ENCODE measurements at regions not wholly inside any gene's neighbourhood (a gene's known extent, or its start where the extent isn't known, plus 50 kb on each side); places are given as distances from the start of the nearest gene placed in this dataset.

- H3K27ac ChIP-seq (ENCODE audit: low read length in 2 of 2) = no peak overlapping the region
- no peak for TF ChIP-seq EZH2 (IDR thresholded peaks at IDR 0.05; ENCODE audit: borderline replicate concordance, insufficient read depth, low read depth, low read length, poor library complexity, severe bottlenecking)
- TF ChIP-seq, protein P1, sequence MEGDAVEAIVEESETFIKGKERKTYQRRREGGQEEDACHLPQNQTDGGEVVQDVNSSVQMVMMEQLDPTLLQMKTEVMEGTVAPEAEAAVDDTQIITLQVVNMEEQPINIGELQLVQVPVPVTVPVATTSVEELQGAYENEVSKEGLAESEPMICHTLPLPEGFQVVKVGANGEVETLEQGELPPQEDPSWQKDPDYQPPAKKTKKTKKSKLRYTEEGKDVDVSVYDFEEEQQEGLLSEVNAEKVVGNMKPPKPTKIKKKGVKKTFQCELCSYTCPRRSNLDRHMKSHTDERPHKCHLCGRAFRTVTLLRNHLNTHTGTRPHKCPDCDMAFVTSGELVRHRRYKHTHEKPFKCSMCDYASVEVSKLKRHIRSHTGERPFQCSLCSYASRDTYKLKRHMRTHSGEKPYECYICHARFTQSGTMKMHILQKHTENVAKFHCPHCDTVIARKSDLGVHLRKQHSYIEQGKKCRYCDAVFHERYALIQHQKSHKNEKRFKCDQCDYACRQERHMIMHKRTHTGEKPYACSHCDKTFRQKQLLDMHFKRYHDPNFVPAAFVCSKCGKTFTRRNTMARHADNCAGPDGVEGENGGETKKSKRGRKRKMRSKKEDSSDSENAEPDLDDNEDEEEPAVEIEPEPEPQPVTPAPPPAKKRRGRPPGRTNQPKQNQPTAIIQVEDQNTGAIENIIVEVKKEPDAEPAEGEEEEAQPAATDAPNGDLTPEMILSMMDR (IDR thresholded peaks at IDR 0.05) = no peak
- H3K4me2 ChIP-seq (replicated peaks; ENCODE audit: low read depth, low read length, poor library complexity, severe bottlenecking) = no peak overlapping the region
- Mint-ChIP-seq H3K4me1 (no peaks in the 10 kb centered on the region), H3K27ac (no peak overlapping the region), H3K9me3 (ENCODE audit: insufficient read depth) (no peaks in the 10 kb centered on the region), H3K4me3 (no peak overlapping the region), H3K27me3 (peaks cover 8% of the 10 kb centered on the region)
- no peak overlapping the region for H3K9ac ChIP-seq (ENCODE audit: low read length)
- POLR2A ChIA-PET = no interaction called here
- H3K4me1 ChIP-seq (ENCODE audit: control insufficient read depth in 2 of 2, insufficient read depth in 2 of 2, low read length in 2 of 2) = no peaks in the 10 kb centered on the region
- H3K27me3 ChIP-seq (replicated peaks in 1 of 4; ENCODE audit: control extremely low read depth in 1 of 4, control insufficient read depth in 3 of 4, insufficient read depth in 4 of 4, low read length in 3 of 4) = peaks cover 0 to 3% (median 0%) of the 10 kb centered on the region in 4 experiments
- intact Hi-C loops (cut with micrococcal nuclease) = no loop called here
- 17% methylated on average over 4 of the region's 4 CpGs for WGBS (ENCODE audit: insufficient coverage)
- no peaks in the 10 kb centered on the region for H3K36me3 ChIP-seq (replicated peaks in 1 of 2; ENCODE audit: control extremely low read depth in 1 of 2, control insufficient read depth in 1 of 2, extremely low read depth in 1 of 2, insufficient read depth in 2 of 2, low read length in 1 of 2)
- H3K79me2 ChIP-seq (ENCODE audit: control insufficient read depth, insufficient read depth, low read length) = no peaks in the 10 kb centered on the region
- no peaks in the 10 kb centered on the region for H4K20me1 ChIP-seq (ENCODE audit: control insufficient read depth, insufficient read depth, low read length, poor library complexity, severe bottlenecking)
- H3K4me3 ChIP-seq (ENCODE audit: control extremely low read depth in 1 of 5, extremely low read depth in 1 of 5, insufficient read depth in 1 of 5, low read depth in 2 of 5, low read length in 4 of 5) = no peak overlapping the region
- no peaks in the 10 kb centered on the region for H3K9me3 ChIP-seq (ENCODE audit: control extremely low read depth in 1 of 3, control insufficient read depth in 2 of 3, insufficient read depth in 1 of 3, low read length in 2 of 3)
- DNase-seq = no peak
- no peak overlapping the region for H2AFZ ChIP-seq (ENCODE audit: insufficient read depth, low read depth, low read length, poor library complexity, severe bottlenecking)
- ATAC-seq (ENCODE audit: low read depth) = no peak
- CTCF ChIA-PET = no interaction called here
These were observed 490.4 kb upstream of the SPRED2 start for GRCh38 chr2:65922794-65923193.

DNA sequence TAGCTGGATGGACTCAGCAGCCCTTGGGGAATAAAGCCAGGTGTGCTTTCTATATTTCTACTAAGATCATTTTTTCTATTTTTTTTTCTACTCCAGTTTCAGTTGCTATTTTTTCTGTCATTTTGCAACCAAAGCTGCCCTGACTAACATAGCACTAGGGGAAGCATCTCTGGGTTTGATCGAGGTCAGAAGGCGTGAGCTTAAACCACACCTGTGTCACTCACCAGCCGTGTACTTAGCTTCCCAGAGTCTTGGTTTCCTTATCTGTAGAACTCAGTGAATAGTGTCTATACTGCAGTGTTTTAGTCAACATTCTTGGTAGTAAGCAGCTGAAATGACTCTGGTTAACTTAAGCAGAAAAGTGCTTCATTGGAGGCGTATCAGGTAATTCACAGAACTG, 489.6 kb upstream of the SPRED2 start:
- no peak overlapping the region for H3K4me3 Mint-ChIP-seq
- ChIA-PET POLR2A (no interaction called here), CTCF (no interaction called here)
- H3K27ac Mint-ChIP-seq = no peak overlapping the region
- DNase-seq (no peak), ATAC-seq (ENCODE audit: low read depth) (no peak)
- H3K79me2 ChIP-seq (ENCODE audit: control insufficient read depth, insufficient read depth, low read length) = no peaks in the 10 kb centered on the region
- H3K36me3 ChIP-seq (replicated peaks in 1 of 2; ENCODE audit: control extremely low read depth in 1 of 2, control insufficient read depth in 1 of 2, extremely low read depth in 1 of 2, insufficient read depth in 2 of 2, low read length in 1 of 2) = no peaks in the 10 kb centered on the region
- H3K9me3 ChIP-seq (ENCODE audit: control extremely low read depth in 1 of 3, control insufficient read depth in 2 of 3, insufficient read depth in 1 of 3, low read length in 2 of 3) = no peaks in the 10 kb centered on the region
- no peak overlapping the region for H3K4me2 ChIP-seq (replicated peaks; ENCODE audit: low read depth, low read length, poor library complexity, severe bottlenecking)
- peaks cover 0 to 3% (median 0%) of the 10 kb centered on the region in 4 experiments for H3K27me3 ChIP-seq (replicated peaks in 1 of 4; ENCODE audit: control extremely low read depth in 1 of 4, control insufficient read depth in 3 of 4, insufficient read depth in 4 of 4, low read length in 3 of 4)
- no peak overlapping the region for H3K4me3 ChIP-seq (ENCODE audit: control extremely low read depth in 1 of 5, extremely low read depth in 1 of 5, insufficient read depth in 1 of 5, low read depth in 2 of 5, low read length in 4 of 5)
- no peak overlapping the region for H3K9ac ChIP-seq (ENCODE audit: low read length)
- H2AFZ ChIP-seq (ENCODE audit: insufficient read depth, low read depth, low read length, poor library complexity, severe bottlenecking) = no peak overlapping the region
- no peaks in the 10 kb centered on the region for H3K4me1 Mint-ChIP-seq
- intact Hi-C loops (cut with micrococcal nuclease) = no loop called here
- H4K20me1 ChIP-seq (ENCODE audit: control insufficient read depth, insufficient read depth, low read length, poor library complexity, severe bottlenecking) = no peaks in the 10 kb centered on the region
- H3K9me3 Mint-ChIP-seq (ENCODE audit: insufficient read depth) = no peaks in the 10 kb centered on the region
- H3K27ac ChIP-seq (ENCODE audit: low read length in 2 of 2) = no peak overlapping the region
- TF ChIP-seq EZH2 (IDR thresholded peaks at IDR 0.05; ENCODE audit: borderline replicate concordance, insufficient read depth, low read depth, low read length, poor library complexity, severe bottlenecking) = no peak
- TF ChIP-seq, protein P1 (IDR thresholded peaks at IDR 0.05) = no peak
- 75% methylated on average over 1 of the region's 4 CpGs for WGBS (ENCODE audit: insufficient coverage)
- H3K27me3 Mint-ChIP-seq = peaks cover 8% of the 10 kb centered on the region
- no peaks in the 10 kb centered on the region for H3K4me1 ChIP-seq (ENCODE audit: control insufficient read depth in 2 of 2, insufficient read depth in 2 of 2, low read length in 2 of 2)

Data from B cell (primary cell).